ENCODE measurements at regions not wholly inside any gene's neighbourhood (a gene's known extent, or its start where the extent isn't known, plus 50 kb on each side); places are given as distances from the start of the nearest gene placed in this dataset.

DNA sequence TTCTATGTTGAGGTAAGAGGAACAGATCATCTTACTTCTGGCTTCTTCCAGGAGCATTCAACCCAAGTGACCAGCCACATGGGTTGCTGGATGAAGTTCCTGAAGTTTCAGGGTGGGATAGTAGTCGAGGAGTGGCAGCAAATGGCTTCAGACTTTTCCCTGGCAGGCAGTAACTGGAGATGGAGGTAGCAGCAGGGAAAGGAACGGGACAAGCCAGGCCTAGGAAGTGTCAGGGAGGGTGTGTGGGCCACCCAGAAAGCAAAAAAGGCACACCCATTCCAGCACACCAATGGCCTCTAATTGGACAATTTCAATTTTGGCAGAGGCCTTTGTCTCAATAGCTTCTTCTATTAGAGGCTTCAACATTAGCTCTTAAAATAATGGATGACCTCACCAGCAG is 498.6 kb upstream of the ATP11B start:
- TF ChIP-seq, protein P1, sequence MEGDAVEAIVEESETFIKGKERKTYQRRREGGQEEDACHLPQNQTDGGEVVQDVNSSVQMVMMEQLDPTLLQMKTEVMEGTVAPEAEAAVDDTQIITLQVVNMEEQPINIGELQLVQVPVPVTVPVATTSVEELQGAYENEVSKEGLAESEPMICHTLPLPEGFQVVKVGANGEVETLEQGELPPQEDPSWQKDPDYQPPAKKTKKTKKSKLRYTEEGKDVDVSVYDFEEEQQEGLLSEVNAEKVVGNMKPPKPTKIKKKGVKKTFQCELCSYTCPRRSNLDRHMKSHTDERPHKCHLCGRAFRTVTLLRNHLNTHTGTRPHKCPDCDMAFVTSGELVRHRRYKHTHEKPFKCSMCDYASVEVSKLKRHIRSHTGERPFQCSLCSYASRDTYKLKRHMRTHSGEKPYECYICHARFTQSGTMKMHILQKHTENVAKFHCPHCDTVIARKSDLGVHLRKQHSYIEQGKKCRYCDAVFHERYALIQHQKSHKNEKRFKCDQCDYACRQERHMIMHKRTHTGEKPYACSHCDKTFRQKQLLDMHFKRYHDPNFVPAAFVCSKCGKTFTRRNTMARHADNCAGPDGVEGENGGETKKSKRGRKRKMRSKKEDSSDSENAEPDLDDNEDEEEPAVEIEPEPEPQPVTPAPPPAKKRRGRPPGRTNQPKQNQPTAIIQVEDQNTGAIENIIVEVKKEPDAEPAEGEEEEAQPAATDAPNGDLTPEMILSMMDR (IDR thresholded peaks at IDR 0.05; ENCODE audit: insufficient read depth, low read length), result no peak
- no peak for TF ChIP-seq POLR2AphosphoS5 (IDR thresholded peaks at IDR 0.05; ENCODE audit: low read depth)

Data from HL-60 (cell line).